ENCODE measurements at regions not wholly inside any gene's neighbourhood (a gene's known extent, or its start where the extent isn't known, plus 50 kb on each side); places are given as distances from the start of the nearest gene placed in this dataset.
"Not testable (repeated sequence)": the region's sequence is repeated elsewhere in the genome, so short reads cannot be mapped to it uniquely, and the experiment has no call there.

DNA sequence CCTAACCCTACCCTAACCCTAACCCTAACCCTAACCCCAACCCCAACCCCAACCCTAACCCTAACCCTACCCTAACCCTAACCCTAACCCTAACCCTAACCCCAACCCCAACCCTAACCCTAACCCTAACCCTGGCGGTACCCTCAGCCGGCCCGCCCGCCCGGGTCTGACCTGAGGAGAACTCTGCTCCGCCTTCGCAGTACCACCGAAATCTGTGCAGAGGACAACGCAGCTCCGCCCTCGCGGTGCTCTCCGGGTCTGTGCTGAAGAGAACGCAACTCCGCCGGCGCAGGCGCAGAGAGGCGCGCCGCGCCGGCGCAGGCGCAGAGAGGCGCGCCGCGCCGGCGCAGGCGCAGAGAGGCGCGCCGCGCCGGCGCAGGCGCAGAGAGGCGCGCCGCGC lies 56.1 kb upstream of the IQSEC3 start:
- H3K36me3 ChIP-seq (ENCODE audit: control insufficient read depth in 2 of 2, insufficient read depth in 2 of 2, low read length in 1 of 2); H3K4me1 ChIP-seq (ENCODE audit: control insufficient read depth in 2 of 2, insufficient read depth in 2 of 2, low read length in 1 of 2); H3K9me3 ChIP-seq (ENCODE audit: control insufficient read depth in 2 of 2, insufficient read depth in 1 of 2, low read depth in 1 of 2, low read length in 1 of 2); H3K27ac ChIP-seq (ENCODE audit: low read depth in 2 of 2, low read length in 1 of 2); H3K4me3 ChIP-seq (ENCODE audit: low read depth in 1 of 2, low read length in 2 of 2); H3K27me3 ChIP-seq (ENCODE audit: control insufficient read depth in 1 of 2, insufficient read depth in 2 of 2, low read length in 2 of 2): not testable (repeated sequence)
- 88 to 93% methylated on average over 27 to 34 of the region's 43 CpGs for WGBS, 2 donors

GRCh38 chr12:10879-11812 lies 55.4 kb upstream of the IQSEC3 start:
- H3K4me3 ChIP-seq (ENCODE audit: low read depth in 1 of 2, low read length in 2 of 2); H3K27ac ChIP-seq (ENCODE audit: low read depth in 2 of 2, low read length in 1 of 2); H3K27me3 ChIP-seq (ENCODE audit: control insufficient read depth in 1 of 2, insufficient read depth in 2 of 2, low read length in 2 of 2); H3K4me1 ChIP-seq (ENCODE audit: control insufficient read depth in 2 of 2, insufficient read depth in 2 of 2, low read length in 1 of 2); H3K36me3 ChIP-seq (ENCODE audit: control insufficient read depth in 2 of 2, insufficient read depth in 2 of 2, low read length in 1 of 2); H3K9me3 ChIP-seq (ENCODE audit: control insufficient read depth in 2 of 2, insufficient read depth in 1 of 2, low read depth in 1 of 2, low read length in 1 of 2): not testable (repeated sequence)
- 86 to 89% methylated on average over 31 to 61 of the region's 81 CpGs for WGBS, 2 donors

GRCh38 chr12:12306-12705 lies 54.3 kb upstream of the IQSEC3 start:
- H3K4me1 ChIP-seq (ENCODE audit: control insufficient read depth in 2 of 2, insufficient read depth in 2 of 2, low read length in 1 of 2); H3K4me3 ChIP-seq (ENCODE audit: low read depth in 1 of 2, low read length in 2 of 2); H3K27me3 ChIP-seq (ENCODE audit: control insufficient read depth in 1 of 2, insufficient read depth in 2 of 2, low read length in 2 of 2); H3K27ac ChIP-seq (ENCODE audit: low read depth in 2 of 2, low read length in 1 of 2); H3K9me3 ChIP-seq (ENCODE audit: control insufficient read depth in 2 of 2, insufficient read depth in 1 of 2, low read depth in 1 of 2, low read length in 1 of 2); H3K36me3 ChIP-seq (ENCODE audit: control insufficient read depth in 2 of 2, insufficient read depth in 2 of 2, low read length in 1 of 2): not testable (repeated sequence)
- 94 to 96% methylated on average over 11 of the region's 11 CpGs for WGBS, 2 donors

GRCh38 chr12:12725-13640 lies 53.6 kb upstream of the IQSEC3 start:
- H3K4me3 ChIP-seq (ENCODE audit: low read depth in 1 of 2, low read length in 2 of 2); H3K9me3 ChIP-seq (ENCODE audit: control insufficient read depth in 2 of 2, insufficient read depth in 1 of 2, low read depth in 1 of 2, low read length in 1 of 2); H3K27me3 ChIP-seq (ENCODE audit: control insufficient read depth in 1 of 2, insufficient read depth in 2 of 2, low read length in 2 of 2); H3K4me1 ChIP-seq (ENCODE audit: control insufficient read depth in 2 of 2, insufficient read depth in 2 of 2, low read length in 1 of 2); H3K36me3 ChIP-seq (ENCODE audit: control insufficient read depth in 2 of 2, insufficient read depth in 2 of 2, low read length in 1 of 2): not testable (repeated sequence)
- 73 to 76% methylated on average over 14 to 16 of the region's 16 CpGs for WGBS, 2 donors
- H3K27ac ChIP-seq (ENCODE audit: low read depth in 2 of 2, low read length in 1 of 2), result peak overlapping the region in 1 of 2 donors; percentile 12

GRCh38 chr12:13841-14240 lies 52.7 kb upstream of the IQSEC3 start:
- H3K27ac ChIP-seq (ENCODE audit: low read depth in 2 of 2, low read length in 1 of 2), result peak overlapping the region in 1 of 2 donors; percentile 42
- 49 to 62% methylated on average over 4 to 5 of the region's 5 CpGs for WGBS, 2 donors

GRCh38 chr12:14696-15095 lies 51.9 kb upstream of the IQSEC3 start:
- not testable (repeated sequence) for H3K27ac ChIP-seq (ENCODE audit: low read depth in 2 of 2, low read length in 1 of 2); H3K4me3 ChIP-seq (ENCODE audit: low read depth in 1 of 2, low read length in 2 of 2); H3K36me3 ChIP-seq (ENCODE audit: control insufficient read depth in 2 of 2, insufficient read depth in 2 of 2, low read length in 1 of 2); H3K4me1 ChIP-seq (ENCODE audit: control insufficient read depth in 2 of 2, insufficient read depth in 2 of 2, low read length in 1 of 2); H3K27me3 ChIP-seq (ENCODE audit: control insufficient read depth in 1 of 2, insufficient read depth in 2 of 2, low read length in 2 of 2); H3K9me3 ChIP-seq (ENCODE audit: control insufficient read depth in 2 of 2, insufficient read depth in 1 of 2, low read depth in 1 of 2, low read length in 1 of 2)
- WGBS, 2 donors, result 86 to 90% methylated on average over 10 to 11 of the region's 12 CpGs

More at GRCh38 chr12:13841-14240, 52.7 kb upstream of the IQSEC3 start:
- H3K9me3 ChIP-seq (ENCODE audit: control insufficient read depth in 2 of 2, insufficient read depth in 1 of 2, low read depth in 1 of 2, low read length in 1 of 2); H3K27me3 ChIP-seq (ENCODE audit: control insufficient read depth in 1 of 2, insufficient read depth in 2 of 2, low read length in 2 of 2); H3K4me1 ChIP-seq (ENCODE audit: control insufficient read depth in 2 of 2, insufficient read depth in 2 of 2, low read length in 1 of 2); H3K4me3 ChIP-seq (ENCODE audit: low read depth in 1 of 2, low read length in 2 of 2); H3K36me3 ChIP-seq (ENCODE audit: control insufficient read depth in 2 of 2, insufficient read depth in 2 of 2, low read length in 1 of 2): not testable (repeated sequence)

GRCh38 chr12:15381-15780 lies 51.2 kb upstream of the IQSEC3 start:
- not testable (repeated sequence) for H3K36me3 ChIP-seq (ENCODE audit: control insufficient read depth in 2 of 2, insufficient read depth in 2 of 2, low read length in 1 of 2); H3K27ac ChIP-seq (ENCODE audit: low read depth in 2 of 2, low read length in 1 of 2); H3K4me1 ChIP-seq (ENCODE audit: control insufficient read depth in 2 of 2, insufficient read depth in 2 of 2, low read length in 1 of 2); H3K4me3 ChIP-seq (ENCODE audit: low read depth in 1 of 2, low read length in 2 of 2); H3K27me3 ChIP-seq (ENCODE audit: control insufficient read depth in 1 of 2, insufficient read depth in 2 of 2, low read length in 2 of 2); H3K9me3 ChIP-seq (ENCODE audit: control insufficient read depth in 2 of 2, insufficient read depth in 1 of 2, low read depth in 1 of 2, low read length in 1 of 2)
- 90 to 92% methylated on average over 6 to 7 of the region's 9 CpGs for WGBS, 2 donors

- H3K4me3 ChIP-seq (ENCODE audit: low read depth in 1 of 2, low read length in 2 of 2); H3K27me3 ChIP-seq (ENCODE audit: control insufficient read depth in 1 of 2, insufficient read depth in 2 of 2, low read length in 2 of 2); H3K36me3 ChIP-seq (ENCODE audit: control insufficient read depth in 2 of 2, insufficient read depth in 2 of 2, low read length in 1 of 2); H3K4me1 ChIP-seq (ENCODE audit: control insufficient read depth in 2 of 2, insufficient read depth in 2 of 2, low read length in 1 of 2); H3K27ac ChIP-seq (ENCODE audit: low read depth in 2 of 2, low read length in 1 of 2); H3K9me3 ChIP-seq (ENCODE audit: control insufficient read depth in 2 of 2, insufficient read depth in 1 of 2, low read depth in 1 of 2, low read length in 1 of 2): not testable (repeated sequence)
- 72 to 84% methylated on average over 5 to 6 of the region's 9 CpGs for WGBS, 2 donors
These were observed 50.5 kb upstream of the IQSEC3 start for GRCh38 chr12:16019-16418.

DNA sequence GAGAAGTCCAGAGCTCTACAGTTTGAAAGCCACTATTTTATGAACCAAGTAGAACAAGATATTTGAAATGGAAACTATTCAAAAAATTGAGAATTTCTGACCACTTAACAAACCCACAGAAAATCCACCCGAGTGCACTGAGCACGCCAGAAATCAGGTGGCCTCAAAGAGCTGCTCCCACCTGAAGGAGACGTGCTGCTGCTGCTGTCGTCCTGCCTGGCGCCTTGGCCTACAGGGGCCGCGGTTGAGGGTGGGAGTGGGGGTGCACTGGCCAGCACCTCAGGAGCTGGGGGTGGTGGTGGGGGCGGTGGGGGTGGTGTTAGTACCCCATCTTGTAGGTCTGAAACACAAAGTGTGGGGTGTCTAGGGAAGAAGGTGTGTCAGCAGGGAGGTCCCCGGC lies 50.0 kb upstream of the IQSEC3 start:
- 89 to 92% methylated on average over 7 to 8 of the region's 9 CpGs for WGBS, 2 donors
- not testable (repeated sequence) for H3K9me3 ChIP-seq (ENCODE audit: control insufficient read depth in 2 of 2, insufficient read depth in 1 of 2, low read depth in 1 of 2, low read length in 1 of 2); H3K27me3 ChIP-seq (ENCODE audit: control insufficient read depth in 1 of 2, insufficient read depth in 2 of 2, low read length in 2 of 2); H3K36me3 ChIP-seq (ENCODE audit: control insufficient read depth in 2 of 2, insufficient read depth in 2 of 2, low read length in 1 of 2); H3K4me1 ChIP-seq (ENCODE audit: control insufficient read depth in 2 of 2, insufficient read depth in 2 of 2, low read length in 1 of 2); H3K4me3 ChIP-seq (ENCODE audit: low read depth in 1 of 2, low read length in 2 of 2); H3K27ac ChIP-seq (ENCODE audit: low read depth in 2 of 2, low read length in 1 of 2)
